ENCODE measurements at regions not wholly inside any gene's neighbourhood (a gene's known extent, or its start where the extent isn't known, plus 50 kb on each side); places are given as distances from the start of the nearest gene placed in this dataset.

DNA sequence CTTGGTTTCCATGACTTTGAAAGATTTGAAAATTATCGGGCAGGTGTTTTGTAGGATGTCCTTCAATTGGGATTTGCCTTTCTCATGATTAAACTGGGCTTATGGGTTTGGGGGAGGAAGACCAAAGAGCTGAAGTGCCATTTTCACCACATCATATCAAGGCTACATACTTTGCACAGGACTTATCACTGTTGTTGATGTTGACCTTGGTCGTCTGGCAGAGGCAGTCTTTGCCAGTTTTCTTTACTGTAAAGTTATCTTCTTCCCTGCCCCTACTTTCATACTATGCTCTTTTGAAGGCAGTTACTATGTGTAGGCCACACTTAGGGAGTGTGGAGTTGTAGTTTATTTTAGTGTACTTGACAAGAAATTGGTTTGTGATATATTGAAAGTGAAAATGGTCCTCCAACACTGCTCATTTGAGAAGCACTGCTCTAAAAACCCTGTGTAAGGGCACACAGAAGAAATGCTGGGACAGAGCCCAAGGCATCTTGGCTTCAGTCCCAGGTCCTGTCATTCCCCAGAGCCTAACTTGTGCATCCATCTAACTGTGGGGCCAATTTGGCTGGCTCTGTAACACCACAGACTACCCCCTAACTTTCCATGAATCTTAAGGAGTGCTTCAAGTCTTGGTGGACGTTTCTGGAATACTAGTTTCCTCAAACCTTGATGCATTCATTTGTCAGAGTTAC, 384.9 kb downstream of the KCNRG start:
- Histone ChIP-seq H3K9me3 (no peaks in the 10 kb centered on the region), H3K36me3 (no peaks in the 10 kb centered on the region), H3K4me3 (no peak overlapping the region), H3K4me1 (no peaks in the 10 kb centered on the region), H3K27me3 (no peaks in the 10 kb centered on the region), H3K27ac (no peak overlapping the region)
- TF ChIP-seq, protein P1, sequence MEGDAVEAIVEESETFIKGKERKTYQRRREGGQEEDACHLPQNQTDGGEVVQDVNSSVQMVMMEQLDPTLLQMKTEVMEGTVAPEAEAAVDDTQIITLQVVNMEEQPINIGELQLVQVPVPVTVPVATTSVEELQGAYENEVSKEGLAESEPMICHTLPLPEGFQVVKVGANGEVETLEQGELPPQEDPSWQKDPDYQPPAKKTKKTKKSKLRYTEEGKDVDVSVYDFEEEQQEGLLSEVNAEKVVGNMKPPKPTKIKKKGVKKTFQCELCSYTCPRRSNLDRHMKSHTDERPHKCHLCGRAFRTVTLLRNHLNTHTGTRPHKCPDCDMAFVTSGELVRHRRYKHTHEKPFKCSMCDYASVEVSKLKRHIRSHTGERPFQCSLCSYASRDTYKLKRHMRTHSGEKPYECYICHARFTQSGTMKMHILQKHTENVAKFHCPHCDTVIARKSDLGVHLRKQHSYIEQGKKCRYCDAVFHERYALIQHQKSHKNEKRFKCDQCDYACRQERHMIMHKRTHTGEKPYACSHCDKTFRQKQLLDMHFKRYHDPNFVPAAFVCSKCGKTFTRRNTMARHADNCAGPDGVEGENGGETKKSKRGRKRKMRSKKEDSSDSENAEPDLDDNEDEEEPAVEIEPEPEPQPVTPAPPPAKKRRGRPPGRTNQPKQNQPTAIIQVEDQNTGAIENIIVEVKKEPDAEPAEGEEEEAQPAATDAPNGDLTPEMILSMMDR (IDR thresholded peaks at IDR 0.05): no peak
- ATAC-seq: no peak
- intact Hi-C loops (cut with DNase I): no loop called here
- no peak for DNase-seq

DNA sequence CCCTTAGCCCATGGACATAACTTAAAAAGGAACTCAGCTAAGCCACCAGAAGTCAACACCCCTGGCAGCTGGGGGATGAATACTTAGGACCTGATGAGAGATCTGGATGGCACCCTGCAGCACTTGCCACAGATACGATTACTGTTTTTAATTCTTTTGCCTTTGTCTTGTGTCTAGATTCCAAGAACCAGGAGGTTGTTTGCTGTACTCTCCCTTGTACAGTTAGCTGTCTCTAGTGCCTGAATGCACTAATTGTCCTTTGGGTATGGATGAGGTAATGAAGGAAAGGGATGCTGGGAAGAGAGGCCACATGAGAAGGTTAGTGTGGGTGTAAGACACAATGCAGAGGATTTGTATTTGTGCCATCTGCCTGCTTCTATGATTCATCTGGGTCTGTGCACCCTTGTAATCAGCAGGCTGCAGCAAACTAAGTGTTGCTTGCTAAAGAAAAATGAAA, 385.8 kb downstream of the KCNRG start:
- ATAC-seq (peak; percentile 43), DNase-seq (no peak)
- no peaks in the 10 kb centered on the region for H3K27me3 ChIP-seq
- TF ChIP-seq, protein P1 (IDR thresholded peaks at IDR 0.05): no peak
- intact Hi-C loops (cut with DNase I): no loop called here
- no peaks in the 10 kb centered on the region for H3K4me1 ChIP-seq
- no peak overlapping the region for H3K27ac ChIP-seq
- no peaks in the 10 kb centered on the region for H3K9me3 ChIP-seq
- H3K4me3 ChIP-seq: no peak overlapping the region
- no peaks in the 10 kb centered on the region for H3K36me3 ChIP-seq

DNA sequence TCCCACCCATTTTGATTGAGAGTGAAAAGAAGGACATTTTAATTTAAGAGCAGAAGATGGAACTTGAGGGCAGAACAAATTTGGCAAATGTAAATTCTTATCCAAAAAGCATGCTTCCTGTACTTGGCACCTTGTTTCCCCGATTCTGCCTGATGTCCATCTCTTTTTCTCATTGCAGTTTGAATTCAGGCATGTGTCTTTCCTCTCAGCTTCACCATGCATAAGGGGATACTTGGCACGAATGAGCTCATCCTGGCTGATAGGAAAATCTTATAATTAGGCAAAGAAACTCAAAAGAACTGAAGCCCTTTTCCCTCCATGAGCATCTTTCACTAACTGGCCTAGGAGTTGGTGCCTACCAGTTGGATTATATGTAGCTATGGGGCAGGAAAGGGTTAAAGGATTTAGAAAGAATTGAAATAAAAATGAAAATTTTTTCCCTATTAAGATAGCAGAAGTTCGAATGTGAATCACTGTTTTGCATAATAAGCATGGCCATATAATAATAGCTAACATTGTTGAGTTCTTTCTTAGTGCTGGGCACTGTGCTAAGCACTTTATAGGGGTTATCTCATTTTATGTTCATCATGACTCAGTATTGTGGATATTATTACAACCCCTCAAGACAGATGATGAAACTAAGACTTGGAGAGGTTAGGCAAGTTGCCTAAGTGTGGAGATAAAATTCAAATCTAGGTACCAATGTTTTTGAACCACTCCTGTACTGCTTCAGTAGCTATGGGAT, 386.6 kb downstream of the KCNRG start:
- H3K27ac ChIP-seq: no peak overlapping the region
- no peak overlapping the region for H3K4me3 ChIP-seq
- H3K27me3 ChIP-seq: no peaks in the 10 kb centered on the region
- intact Hi-C loops (cut with DNase I): no loop called here
- ATAC-seq (peak; percentile 33), DNase-seq (no peak)
- H3K36me3 ChIP-seq: no peaks in the 10 kb centered on the region
- no peaks in the 10 kb centered on the region for H3K9me3 ChIP-seq
- H3K4me1 ChIP-seq: no peaks in the 10 kb centered on the region
- TF ChIP-seq, protein P1 (IDR thresholded peaks at IDR 0.05): no peak

DNA sequence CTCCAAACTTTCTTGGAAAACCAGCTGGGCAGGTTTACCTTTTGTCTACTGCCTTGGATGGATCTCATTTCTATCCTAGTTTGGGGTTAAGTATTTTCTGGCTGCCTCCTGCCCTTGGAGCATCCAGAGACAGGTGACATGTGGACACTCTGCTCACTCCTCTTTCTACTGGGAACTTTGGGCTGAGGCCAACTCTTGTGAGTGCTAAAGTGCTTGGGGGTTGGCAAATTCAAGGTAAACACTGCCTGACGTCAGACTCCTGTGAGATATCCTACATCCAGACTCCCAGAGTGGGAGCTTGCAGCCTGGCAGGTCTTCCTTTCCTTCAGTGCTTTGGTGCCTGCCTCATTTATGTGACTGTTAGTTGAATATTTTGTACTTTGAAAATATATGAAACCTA, 388.1 kb downstream of the KCNRG start:
- Histone ChIP-seq H3K36me3 (no peaks in the 10 kb centered on the region), H3K4me1 (no peaks in the 10 kb centered on the region), H3K27ac (no peak overlapping the region), H3K27me3 (no peaks in the 10 kb centered on the region), H3K4me3 (no peak overlapping the region), H3K9me3 (no peaks in the 10 kb centered on the region)
- TF ChIP-seq, protein P1 (IDR thresholded peaks at IDR 0.05): no peak
- intact Hi-C loops (cut with DNase I): no loop called here
- peak in 2 of 4 donors; percentile 41 to 44 for DNase-seq
- peak; percentile 82 for ATAC-seq

DNA sequence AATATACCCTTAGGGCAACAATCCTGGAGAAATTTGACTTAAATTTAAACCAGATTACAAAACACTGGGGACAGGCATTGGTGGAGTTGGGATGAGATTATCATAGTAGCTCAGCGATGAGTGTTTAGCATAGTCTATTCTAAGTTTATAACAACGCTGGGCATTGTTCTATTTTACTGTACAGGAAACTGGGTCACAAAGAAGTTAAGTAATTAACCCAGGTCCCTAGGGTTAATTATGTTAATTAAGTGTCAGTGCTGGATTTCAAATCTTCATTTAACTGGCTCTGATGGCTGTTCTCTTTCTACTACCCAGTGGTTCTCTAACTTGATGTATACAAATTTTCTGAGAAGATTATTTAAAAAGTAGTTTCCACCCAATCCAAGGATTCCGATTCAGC, 388.9 kb downstream of the KCNRG start:
- no peak overlapping the region for H3K27ac ChIP-seq
- DNase-seq (no peak), ATAC-seq (no peak)
- H3K4me3 ChIP-seq: no peak overlapping the region
- H3K9me3 ChIP-seq: no peaks in the 10 kb centered on the region
- H3K27me3 ChIP-seq: no peaks in the 10 kb centered on the region
- TF ChIP-seq, protein P1 (IDR thresholded peaks at IDR 0.05): no peak
- no peaks in the 10 kb centered on the region for H3K36me3 ChIP-seq
- intact Hi-C loops (cut with DNase I): no loop called here
- H3K4me1 ChIP-seq: no peaks in the 10 kb centered on the region

Measured in left lung (tissue), 4 donors.